ENCODE measurements at regions not wholly inside any gene's neighbourhood (a gene's known extent, or its start where the extent isn't known, plus 50 kb on each side); places are given as distances from the start of the nearest gene placed in this dataset.

GRCh38 chr11:116170526-116171120 lies 602.2 kb downstream of the BUD13 start:
- DNase-seq: no peak

GRCh38 chr11:116169776-116170175 lies 603.0 kb downstream of the BUD13 start:
- DNase-seq: no peak

GRCh38 chr11:116168459-116168787 lies 604.4 kb downstream of the BUD13 start:
- no peak for DNase-seq

GRCh38 chr11:116167706-116168458 lies 604.9 kb downstream of the BUD13 start:
- no peak for DNase-seq

GRCh38 chr11:116166573-116167465 lies 606.0 kb downstream of the BUD13 start:
- no peak for DNase-seq

- DNase-seq: no peak
Measured at GRCh38 chr11:116164843-116165242, 607.9 kb downstream of the BUD13 start.

- DNase-seq: no peak
Measured at GRCh38 chr11:116162886-116163230, 609.9 kb downstream of the BUD13 start.

GRCh38 chr11:116162086-116162885 lies 610.5 kb downstream of the BUD13 start:
- DNase-seq: no peak

GRCh38 chr11:116148645-116149044 lies 624.1 kb downstream of the BUD13 start:
- DNase-seq: no peak

GRCh38 chr11:116148056-116148455 lies 624.7 kb downstream of the BUD13 start:
- no peak for DNase-seq

GRCh38 chr11:116145187-116145865 lies 627.5 kb downstream of the BUD13 start:
- DNase-seq: no peak

GRCh38 chr11:116144387-116144958 lies 628.3 kb downstream of the BUD13 start:
- DNase-seq: no peak

GRCh38 chr11:116138280-116138679 lies 634.1 kb upstream of the CADM1 start:
- no peak for DNase-seq

- no peak for DNase-seq
Measured at GRCh38 chr11:116137753-116138152, 633.5 kb upstream of the CADM1 start.

- DNase-seq: no peak
Measured at GRCh38 chr11:116136987-116137674, 632.9 kb upstream of the CADM1 start.

- DNase-seq: no peak
Measured at GRCh38 chr11:116135891-116136290, 631.7 kb upstream of the CADM1 start.

- no peak for DNase-seq
Measured at GRCh38 chr11:116134450-116134849, 630.2 kb upstream of the CADM1 start.

GRCh38 chr11:116132273-116132978 lies 628.2 kb upstream of the CADM1 start:
- no peak for DNase-seq

GRCh38 chr11:116130122-116130521 lies 625.9 kb upstream of the CADM1 start:
- DNase-seq: no peak

- no peak for DNase-seq
Measured at GRCh38 chr11:116129456-116129855, 625.2 kb upstream of the CADM1 start.

- DNase-seq: no peak
Measured at GRCh38 chr11:116126562-116126961, 622.3 kb upstream of the CADM1 start.

Data from left hindlimb (tissue), 1 donor.